ENCODE measurements at regions not wholly inside any gene's neighbourhood (a gene's known extent, or its start where the extent isn't known, plus 50 kb on each side); places are given as distances from the start of the nearest gene placed in this dataset.

GRCh38 chr16:88285514-88285822, 97.3 kb upstream of the ZNF469 start:
- TF ChIP-seq CTCF (IDR thresholded peaks at IDR 0.05): no peak
- TF ChIP-seq POLR2A (IDR thresholded peaks at IDR 0.05): no peak
